Sigmoid colon (tissue), 6 donors: ENCODE measurements at regions not wholly inside any gene's neighbourhood (a gene's known extent, or its start where the extent isn't known, plus 50 kb on each side); places are given as distances from the start of the nearest gene placed in this dataset.

Experiments used
- DNase-seq: peaks from one replicate; pipeline ENCODE4 v3.0.0-alpha.2; 2019
- H3K27ac ChIP-seq, 4 donors: fragments of 200-600 bp; sonication (generic); one replicate each; pipeline ENCODE4 v1.5.1; 2016 to 2019; ENCODE audit warnings: mild to moderate bottlenecking in 1 of 4
- H3K27me3 ChIP-seq, 3 donors: fragments of 200-600 bp; sonication (generic); one replicate each; pipeline ENCODE4 v1.5.1; 2019; ENCODE audit warnings: mild to moderate bottlenecking in 1 of 3
- H3K36me3 ChIP-seq, 4 donors: fragments of 200-600 bp; sonication (generic); one replicate each; pipeline ENCODE4 v1.5.1; 2016 to 2019
- H3K4me1 ChIP-seq, 4 donors: fragments of 200-600 bp; sonication (generic); one replicate each; pipeline ENCODE4 v1.5.1; 2017 to 2019
- H3K4me3 ChIP-seq, 4 donors: fragments of 200-600 bp; sonication (generic); one replicate each; pipeline ENCODE4 v1.5.1; 2017 to 2019; ENCODE audit warnings: mild to moderate bottlenecking in 2 of 4, moderate library complexity in 1 of 4
- H3K9me3 ChIP-seq, 4 donors: fragments of 200-600 bp in 3 of 4; sonication (generic) in 3 of 4; one replicate each; pipeline versions ENCODE4 v1.5.1 to v1.6.1; 2013 to 2019
- CTCF ChIP-seq, 4 experiments: fragments of 450-650 bp in 3 of 4; fragments of 200-600 bp in 1 of 4; IDR thresholded peaks; one replicate each; pipeline ENCODE4 v1.5.1; 2016 to 2019; ENCODE audit warnings: antibody characterized with exemption in 4 of 4, mild to moderate bottlenecking in 3 of 4, moderate library complexity in 2 of 4
- EP300 ChIP-seq, 4 donors: sonication (generic); formaldehyde crosslinking; IDR thresholded peaks; one replicate each; pipeline ENCODE4 v1.6.1; 2017; ENCODE audit warnings: antibody characterized with exemption in 4 of 4
- POLR2A ChIP-seq, 2 donors: fragments of 450-650 bp; IDR thresholded peaks; one replicate each; pipeline ENCODE4 v1.6.1; 2016; ENCODE audit warnings: antibody characterized with exemption in 2 of 2, mild to moderate bottlenecking in 2 of 2, moderate library complexity in 2 of 2
- POLR2AphosphoS5 ChIP-seq, 4 donors: sonication (generic); formaldehyde crosslinking; IDR thresholded peaks; one replicate each; pipeline ENCODE4 v1.6.1; 2017; ENCODE audit warnings: antibody characterized with exemption in 4 of 4
- WGBS, 2 donors: extraction: QIAGEN DNeasy Blood & Tissue Kit; methylation state at CpG; one replicate each; pipeline ENCODE4 v1.1.7; 2013; 5-methylcytosine and 5-hydroxymethylcytosine counted together
- intact Hi-C: fragments of 100-400 bp; cut with DNase I; formaldehyde crosslinking; loops from one replicate; pipeline ENCODE4 v1.15.1; 2023
- donor health status: healthy with polysubstance abuse.
- donor health status: healthy.

DNA sequence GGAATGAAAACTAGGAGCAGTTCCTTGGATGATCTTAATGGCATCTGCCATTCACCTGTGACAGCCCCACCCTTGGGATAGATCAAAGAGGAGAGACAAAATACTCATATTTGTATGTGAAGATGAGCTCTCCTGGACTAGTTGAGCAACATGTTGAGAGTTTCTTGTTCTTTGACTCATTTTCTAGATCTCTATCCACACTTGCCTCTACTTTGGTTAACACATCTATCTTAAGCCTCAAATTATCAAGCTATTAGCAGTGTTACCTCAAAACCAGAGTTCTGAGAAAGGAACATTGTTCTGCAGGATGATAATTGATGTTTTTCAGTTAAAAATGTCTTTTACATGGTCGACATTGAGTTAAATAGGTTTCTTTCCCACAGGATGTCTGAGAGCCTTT is 94.2 kb upstream of the TEX13D start:
- TF ChIP-seq EP300 (IDR thresholded peaks at IDR 0.05): no peak
- no peak for TF ChIP-seq POLR2AphosphoS5 (IDR thresholded peaks at IDR 0.05)
- TF ChIP-seq CTCF (IDR thresholded peaks at IDR 0.05): no peak
- TF ChIP-seq POLR2A (IDR thresholded peaks at IDR 0.05): no peak
- DNase-seq: no peak
- peaks cover 0 to 21% (median 11%) of the 10 kb centered on the region in 4 donors for H3K4me1 ChIP-seq
- no peaks in the 10 kb centered on the region for H3K36me3 ChIP-seq
- H3K9me3 ChIP-seq: no peaks in the 10 kb centered on the region
- WGBS, 2 donors: 74 to 77% methylated on average over 1 of the region's 1 CpG
- peak overlapping the region in 1 of 4 donors; percentile 13 for H3K27ac ChIP-seq
- H3K27me3 ChIP-seq: no peaks in the 10 kb centered on the region
- intact Hi-C loops: no loop called here
- H3K4me3 ChIP-seq: no peak overlapping the region

DNA sequence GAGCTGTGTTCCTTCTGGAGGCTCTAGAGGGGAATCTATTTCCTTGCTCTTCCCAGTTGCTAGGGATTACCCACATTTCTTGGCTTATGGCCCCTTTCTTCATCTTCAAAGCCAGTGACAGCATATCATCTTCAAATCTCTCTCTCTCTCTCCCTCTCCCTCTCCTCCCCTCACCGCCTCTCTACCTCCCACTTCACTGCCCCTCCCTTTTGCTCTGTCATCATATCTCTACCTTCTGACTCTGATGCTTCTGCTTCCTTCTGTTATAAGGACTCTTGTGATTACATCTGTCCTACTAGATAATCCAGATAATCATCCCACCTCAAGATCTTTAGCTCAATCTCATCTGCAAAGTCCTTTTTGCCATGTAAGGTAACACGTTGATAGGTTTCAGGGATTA is 93.1 kb upstream of the TEX13D start:
- TF ChIP-seq CTCF (IDR thresholded peaks at IDR 0.05) (no peak), POLR2A (IDR thresholded peaks at IDR 0.05) (no peak), POLR2AphosphoS5 (IDR thresholded peaks at IDR 0.05) (no peak), EP300 (IDR thresholded peaks at IDR 0.05) (no peak)
- intact Hi-C loops: no loop called here
- Histone ChIP-seq H3K27me3 (no peaks in the 10 kb centered on the region), H3K4me1 (peaks cover 0 to 22% (median 10%) of the 10 kb centered on the region in 4 donors), H3K4me3 (no peak overlapping the region), H3K9me3 (no peaks in the 10 kb centered on the region), H3K36me3 (no peaks in the 10 kb centered on the region), H3K27ac (peak overlapping the region in 1 of 4 donors; percentile 79)
- WGBS, 2 donors: 83 to 86% methylated on average over 2 of the region's 2 CpGs
- DNase-seq: no peak

- no peaks in the 10 kb centered on the region for H3K27me3 ChIP-seq
- intact Hi-C loops: no loop called here
Measured at GRCh38 chrX:124239911-124240310, 92.5 kb upstream of the TEX13D start.

DNA sequence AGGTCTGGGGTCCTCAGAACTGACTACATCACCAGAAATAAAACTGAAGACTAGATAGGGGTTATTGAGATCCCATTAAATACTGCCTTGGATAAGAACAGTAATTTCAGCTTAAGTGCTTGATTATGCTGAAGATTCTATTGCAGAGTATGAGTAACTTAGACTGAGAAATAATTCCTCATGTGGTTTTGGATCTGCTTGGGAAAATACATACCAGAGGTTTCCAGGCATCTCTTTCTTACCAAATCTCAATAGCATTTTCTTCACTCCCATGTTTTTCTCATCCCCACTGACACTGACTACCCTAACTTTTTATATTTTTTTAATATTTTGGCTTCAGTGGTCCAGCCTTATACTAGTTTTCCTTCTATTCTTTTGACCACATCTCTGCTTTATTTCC is 92.0 kb upstream of the TEX13D start:
- intact Hi-C loops: no loop called here
- TF ChIP-seq EP300 (IDR thresholded peaks at IDR 0.05) (no peak), POLR2A (IDR thresholded peaks at IDR 0.05) (no peak)
- peak overlapping the region in 3 of 4 donors; percentile 16 to 79 (median 34) for H3K27ac ChIP-seq
- H3K27me3 ChIP-seq: no peaks in the 10 kb centered on the region
- no peaks in the 10 kb centered on the region for H3K36me3 ChIP-seq
- no peaks in the 10 kb centered on the region for H3K9me3 ChIP-seq
- peaks cover 0 to 25% (median 11%) of the 10 kb centered on the region in 4 donors for H3K4me1 ChIP-seq
- no peak overlapping the region for H3K4me3 ChIP-seq
- no peak for DNase-seq

More at GRCh38 chrX:124239911-124240310, 92.5 kb upstream of the TEX13D start:
- peaks cover 0 to 25% (median 11%) of the 10 kb centered on the region in 4 donors for H3K4me1 ChIP-seq
- peak overlapping the region in 3 of 4 donors; percentile 16 to 79 (median 34) for H3K27ac ChIP-seq
- no peaks in the 10 kb centered on the region for H3K36me3 ChIP-seq
- H3K4me3 ChIP-seq: no peak overlapping the region
- no peaks in the 10 kb centered on the region for H3K9me3 ChIP-seq
- WGBS, 2 donors: 63 to 79% methylated on average over 6 of the region's 6 CpGs
- DNase-seq: no peak
- TF ChIP-seq CTCF (IDR thresholded peaks at IDR 0.05) (no peak), POLR2A (IDR thresholded peaks at IDR 0.05) (no peak), POLR2AphosphoS5 (IDR thresholded peaks at IDR 0.05) (no peak), EP300 (IDR thresholded peaks at IDR 0.05) (no peak)

DNA sequence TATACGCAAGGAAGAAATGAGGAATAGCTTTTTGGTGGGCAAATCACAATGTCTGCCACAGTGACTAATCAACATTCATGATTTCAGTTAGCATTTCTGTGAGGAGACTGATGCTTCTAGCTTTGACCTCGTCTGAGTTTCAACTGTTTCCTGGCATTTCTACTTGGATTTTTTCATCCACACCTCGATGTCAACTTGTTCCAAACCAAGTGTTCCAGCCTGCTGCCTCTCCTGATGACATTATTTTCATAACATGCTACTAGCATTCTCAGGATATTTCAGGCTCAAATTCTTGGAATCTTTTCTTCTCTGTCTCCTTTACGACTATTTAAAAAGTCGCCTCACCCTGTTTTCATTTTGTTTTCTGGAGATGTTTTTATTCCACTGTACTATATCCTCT is 90.3 kb upstream of the TEX13D start:
- H3K4me3 ChIP-seq: no peak overlapping the region
- H3K4me1 ChIP-seq: peaks cover 0 to 25% (median 11%) of the 10 kb centered on the region in 4 donors
- no peaks in the 10 kb centered on the region for H3K36me3 ChIP-seq
- H3K9me3 ChIP-seq: no peaks in the 10 kb centered on the region
- intact Hi-C loops: no loop called here
- 68 to 69% methylated on average over 5 of the region's 5 CpGs for WGBS, 2 donors
- H3K27ac ChIP-seq: peak overlapping the region; percentile 22 to 79 (median 64)
- TF ChIP-seq CTCF (IDR thresholded peaks at IDR 0.05): no peak
- no peaks in the 10 kb centered on the region for H3K27me3 ChIP-seq
- no peak for DNase-seq
